Loucy (cell line): ENCODE measurements at regions not wholly inside any gene's neighbourhood (a gene's known extent, or its start where the extent isn't known, plus 50 kb on each side); places are given as distances from the start of the nearest gene placed in this dataset.

Experiments used
- H2AFZ ChIP-seq: fragments of 200-600 bp; sonication (generic); 2 replicates; pipeline ENCODE4 v1.6.0; 2016; ENCODE audit warnings: antibody characterized with exemption, mild to moderate bottlenecking, low read length, moderate library complexity
- H3F3A ChIP-seq: fragments of 200-600 bp; 2 replicates; pipeline ENCODE4 v1.6.0; 2016; ENCODE audit warnings: antibody characterized with exemption, low read depth, mild to moderate bottlenecking
- H3K27me3 ChIP-seq: fragments of 200-600 bp; sonication (generic); 2 replicates; pipeline ENCODE4 v1.6.1; 2014; ENCODE audit warnings: low read length, mild to moderate bottlenecking; ENCODE audit not compliant: insufficient read depth, poor library complexity, severe bottlenecking
- H3K36me3 ChIP-seq: fragments of 200-600 bp; sonication (generic); 2 replicates; pipeline ENCODE4 v1.6.1; 2016; ENCODE audit warnings: low read length; ENCODE audit not compliant: insufficient read depth
- H3K4me1 ChIP-seq: fragments of 200-600 bp; sonication (generic); 2 replicates; pipeline ENCODE4 v1.5.1; 2014; ENCODE audit warnings: low read length, mild to moderate bottlenecking; ENCODE audit not compliant: insufficient read depth, poor library complexity, severe bottlenecking
- H3K4me2 ChIP-seq: fragments of 200-600 bp; sonication (generic); 2 replicates; pipeline ENCODE4 v1.6.0; 2014; ENCODE audit warnings: antibody characterized with exemption, low read length, low read depth, mild to moderate bottlenecking; ENCODE audit not compliant: poor library complexity, severe bottlenecking
- H3K4me3 ChIP-seq: fragments of 200-600 bp; sonication (generic); 2 replicates; pipeline ENCODE4 v1.5.1; 2014; ENCODE audit warnings: low read length, mild to moderate bottlenecking, mixed read lengths; ENCODE audit not compliant: poor library complexity, severe bottlenecking
- H3K79me2 ChIP-seq: fragments of 200-600 bp; sonication (generic); 2 replicates; pipeline ENCODE4 v1.6.1; 2014; ENCODE audit warnings: low read length; ENCODE audit not compliant: insufficient read depth
- H3K9ac ChIP-seq: fragments of 200-600 bp; sonication (generic); 2 replicates; pipeline ENCODE4 v1.6.0; 2014; ENCODE audit warnings: mild to moderate bottlenecking, low read depth, low read length, moderate library complexity; ENCODE audit not compliant: poor library complexity, severe bottlenecking
- H3K9me2 ChIP-seq: fragments of 200-600 bp; sonication (generic); replicated peaks from 2 replicates; pipeline ENCODE4 v1.6.1; 2016; ENCODE audit warnings: low read depth, low read length, mixed read lengths
- H3K9me3 ChIP-seq: fragments of 200-600 bp; sonication (generic); 2 replicates; pipeline ENCODE4 v1.6.1; 2014; ENCODE audit warnings: mild to moderate bottlenecking, antibody characterized with exemption, low read length, low read depth; ENCODE audit not compliant: insufficient read depth
- H4K20me1 ChIP-seq: fragments of 200-600 bp; sonication (generic); 2 replicates; pipeline ENCODE4 v1.6.0; 2014; ENCODE audit warnings: antibody characterized with exemption, low read length, mild to moderate bottlenecking; ENCODE audit not compliant: insufficient read depth, poor library complexity, severe bottlenecking
- EZH2phosphoT487 ChIP-seq: fragments of 200-600 bp; IDR thresholded peaks from 2 replicates; pipeline ENCODE4 v1.6.1; 2018; ENCODE audit warnings: antibody characterized with exemption, mild to moderate bottlenecking, moderate library complexity, borderline replicate concordance
- TF ChIP-seq, protein P1 (sequence below): fragments of 200-600 bp; sonication (generic); conservative IDR thresholded peaks from 2 replicates; pipeline ENCODE4 v1.5.1; 2014; ENCODE audit warnings: mild to moderate bottlenecking, antibody characterized with exemption, low read length

DNA sequence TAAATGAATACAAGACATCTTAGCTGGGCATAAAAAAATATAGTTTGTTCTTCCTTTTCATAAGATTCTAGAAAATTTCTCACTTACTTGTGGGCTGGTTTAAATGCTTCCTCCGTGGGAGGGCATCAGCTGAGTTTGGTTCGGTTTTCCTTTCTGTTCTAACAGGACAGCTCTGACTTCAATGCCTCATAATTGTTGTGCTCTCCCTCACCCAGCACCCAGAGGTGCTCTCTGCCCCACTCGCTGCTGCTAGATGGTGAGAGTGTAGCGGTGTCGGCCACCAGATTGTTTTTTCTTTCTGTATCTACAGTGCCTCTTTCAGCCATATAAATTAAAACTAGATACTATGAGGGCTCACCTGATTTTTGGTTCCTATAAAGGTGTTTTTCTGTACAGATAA lies 407.2 kb upstream of the CDH7 start:
- Histone ChIP-seq H3K4me3 (no peak overlapping the region), H3K9ac (no peak overlapping the region), H3K4me2 (no peak overlapping the region)

DNA sequence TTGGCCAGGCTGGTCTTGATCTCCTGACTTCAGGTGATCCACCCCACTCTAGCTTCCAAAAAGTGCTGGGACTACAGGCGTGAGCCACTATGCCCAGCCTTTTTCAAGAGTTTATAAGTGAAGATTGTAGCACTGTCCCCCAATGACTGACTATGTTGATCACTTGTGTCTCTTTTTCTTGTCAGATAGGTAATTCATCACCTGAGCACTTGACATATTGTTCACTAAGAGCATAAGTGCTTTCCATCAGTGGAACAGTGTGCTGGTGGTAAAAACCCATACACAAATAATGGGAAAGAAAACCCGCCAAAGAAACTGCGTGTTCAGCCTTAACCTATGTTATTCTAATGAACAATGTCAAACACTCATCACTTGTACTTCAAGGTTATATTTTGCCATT lies 414.4 kb upstream of the CDH7 start:
- H3F3A ChIP-seq = no peaks in the 10 kb centered on the region
- no peaks in the 10 kb centered on the region for H3K36me3 ChIP-seq
- H3K9me2 ChIP-seq = no peaks in the 10 kb centered on the region
- no peak overlapping the region for H3K9ac ChIP-seq
- no peak overlapping the region for H3K4me3 ChIP-seq
- no peaks in the 10 kb centered on the region for H3K27me3 ChIP-seq
- H3K4me2 ChIP-seq = no peak overlapping the region
- H3K79me2 ChIP-seq = no peaks in the 10 kb centered on the region
- H3K4me1 ChIP-seq = no peaks in the 10 kb centered on the region
- H4K20me1 ChIP-seq = no peaks in the 10 kb centered on the region
- no peaks in the 10 kb centered on the region for H3K9me3 ChIP-seq
- H2AFZ ChIP-seq = no peak overlapping the region
- TF ChIP-seq, protein P1, sequence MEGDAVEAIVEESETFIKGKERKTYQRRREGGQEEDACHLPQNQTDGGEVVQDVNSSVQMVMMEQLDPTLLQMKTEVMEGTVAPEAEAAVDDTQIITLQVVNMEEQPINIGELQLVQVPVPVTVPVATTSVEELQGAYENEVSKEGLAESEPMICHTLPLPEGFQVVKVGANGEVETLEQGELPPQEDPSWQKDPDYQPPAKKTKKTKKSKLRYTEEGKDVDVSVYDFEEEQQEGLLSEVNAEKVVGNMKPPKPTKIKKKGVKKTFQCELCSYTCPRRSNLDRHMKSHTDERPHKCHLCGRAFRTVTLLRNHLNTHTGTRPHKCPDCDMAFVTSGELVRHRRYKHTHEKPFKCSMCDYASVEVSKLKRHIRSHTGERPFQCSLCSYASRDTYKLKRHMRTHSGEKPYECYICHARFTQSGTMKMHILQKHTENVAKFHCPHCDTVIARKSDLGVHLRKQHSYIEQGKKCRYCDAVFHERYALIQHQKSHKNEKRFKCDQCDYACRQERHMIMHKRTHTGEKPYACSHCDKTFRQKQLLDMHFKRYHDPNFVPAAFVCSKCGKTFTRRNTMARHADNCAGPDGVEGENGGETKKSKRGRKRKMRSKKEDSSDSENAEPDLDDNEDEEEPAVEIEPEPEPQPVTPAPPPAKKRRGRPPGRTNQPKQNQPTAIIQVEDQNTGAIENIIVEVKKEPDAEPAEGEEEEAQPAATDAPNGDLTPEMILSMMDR = no peak
- TF ChIP-seq EZH2phosphoT487 = no peak

More for the DNA sequence above, 407.2 kb upstream of the CDH7 start:
- no peaks in the 10 kb centered on the region for H3K9me2 ChIP-seq
- H4K20me1 ChIP-seq = no peaks in the 10 kb centered on the region
- H3K27me3 ChIP-seq = no peaks in the 10 kb centered on the region
- no peaks in the 10 kb centered on the region for H3K4me1 ChIP-seq
- H3K79me2 ChIP-seq = no peaks in the 10 kb centered on the region
- no peaks in the 10 kb centered on the region for H3K36me3 ChIP-seq
- H2AFZ ChIP-seq = no peak overlapping the region
- no peaks in the 10 kb centered on the region for H3K9me3 ChIP-seq
- no peak for TF ChIP-seq EZH2phosphoT487
- TF ChIP-seq, protein P1 = no peak
- H3F3A ChIP-seq = no peaks in the 10 kb centered on the region

DNA sequence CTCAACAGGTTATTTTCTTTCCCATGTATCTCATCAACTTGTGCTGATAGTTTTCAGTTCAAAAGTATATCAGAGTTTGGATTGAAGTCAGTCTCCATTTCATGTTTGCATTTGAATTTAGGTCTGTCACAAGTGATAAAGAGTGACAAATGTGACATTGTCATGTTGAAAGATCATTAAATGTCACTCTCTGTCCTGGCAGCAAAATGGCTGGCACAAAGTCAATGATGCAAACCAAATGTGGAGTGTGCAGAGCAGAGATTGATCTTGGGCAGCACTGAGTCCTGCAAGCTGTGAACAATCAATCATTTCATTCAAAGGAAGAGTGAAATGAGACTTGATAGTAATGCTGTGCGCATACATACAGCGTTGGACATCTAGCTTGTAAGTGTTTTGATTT lies 421.8 kb upstream of the CDH7 start:
- H3K36me3 ChIP-seq = no peaks in the 10 kb centered on the region
- no peak overlapping the region for H3K4me3 ChIP-seq
- no peaks in the 10 kb centered on the region for H3K79me2 ChIP-seq
- no peak overlapping the region for H3K4me2 ChIP-seq
- no peaks in the 10 kb centered on the region for H3K9me2 ChIP-seq
- no peaks in the 10 kb centered on the region for H3F3A ChIP-seq
- no peaks in the 10 kb centered on the region for H3K9me3 ChIP-seq
- H3K4me1 ChIP-seq = no peaks in the 10 kb centered on the region
- no peak for TF ChIP-seq EZH2phosphoT487
- TF ChIP-seq, protein P1 = no peak
- no peaks in the 10 kb centered on the region for H4K20me1 ChIP-seq
- H3K27me3 ChIP-seq = no peaks in the 10 kb centered on the region
- H3K9ac ChIP-seq = no peak overlapping the region
- H2AFZ ChIP-seq = no peak overlapping the region
